ENCODE measurements at regions not wholly inside any gene's neighbourhood (a gene's known extent, or its start where the extent isn't known, plus 50 kb on each side); places are given as distances from the start of the nearest gene placed in this dataset.

DNA sequence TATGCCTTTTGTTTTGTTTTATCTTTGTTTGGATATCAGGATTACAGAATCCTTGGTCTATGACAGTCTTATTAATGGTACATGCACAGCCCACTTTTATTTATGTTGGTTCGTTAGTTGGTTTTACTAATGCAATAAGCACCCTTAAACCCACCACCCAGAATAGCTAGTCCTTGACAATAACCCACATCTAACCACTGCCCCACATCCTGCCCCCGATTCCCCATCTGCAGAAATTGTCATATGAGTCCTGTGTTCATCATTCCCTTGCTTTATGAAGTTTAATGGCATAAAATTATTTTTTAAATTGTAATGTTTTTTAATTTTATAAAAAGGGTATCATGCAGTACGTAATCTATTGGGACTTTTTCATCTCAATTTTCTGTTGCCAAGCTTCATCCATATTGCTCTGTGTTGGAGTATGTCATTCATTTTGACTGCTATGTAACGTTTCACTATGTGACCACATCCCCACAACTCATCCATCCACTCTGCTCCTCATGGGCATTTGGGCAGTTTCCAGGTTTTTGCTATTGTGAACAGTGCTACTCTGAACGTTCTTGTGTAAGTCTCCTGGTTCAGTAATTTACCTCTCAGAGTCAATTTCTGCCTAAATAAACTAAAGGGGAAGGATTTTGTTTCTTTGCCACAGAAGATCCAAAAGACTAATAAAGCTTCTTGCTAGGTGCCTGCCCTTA is 150.4 kb downstream of the MRPL14 start:
- no peak for TF ChIP-seq POLR2A (IDR thresholded peaks at IDR 0.05; ENCODE audit: extremely low read depth, insufficient read length)
- TF ChIP-seq, protein P1, sequence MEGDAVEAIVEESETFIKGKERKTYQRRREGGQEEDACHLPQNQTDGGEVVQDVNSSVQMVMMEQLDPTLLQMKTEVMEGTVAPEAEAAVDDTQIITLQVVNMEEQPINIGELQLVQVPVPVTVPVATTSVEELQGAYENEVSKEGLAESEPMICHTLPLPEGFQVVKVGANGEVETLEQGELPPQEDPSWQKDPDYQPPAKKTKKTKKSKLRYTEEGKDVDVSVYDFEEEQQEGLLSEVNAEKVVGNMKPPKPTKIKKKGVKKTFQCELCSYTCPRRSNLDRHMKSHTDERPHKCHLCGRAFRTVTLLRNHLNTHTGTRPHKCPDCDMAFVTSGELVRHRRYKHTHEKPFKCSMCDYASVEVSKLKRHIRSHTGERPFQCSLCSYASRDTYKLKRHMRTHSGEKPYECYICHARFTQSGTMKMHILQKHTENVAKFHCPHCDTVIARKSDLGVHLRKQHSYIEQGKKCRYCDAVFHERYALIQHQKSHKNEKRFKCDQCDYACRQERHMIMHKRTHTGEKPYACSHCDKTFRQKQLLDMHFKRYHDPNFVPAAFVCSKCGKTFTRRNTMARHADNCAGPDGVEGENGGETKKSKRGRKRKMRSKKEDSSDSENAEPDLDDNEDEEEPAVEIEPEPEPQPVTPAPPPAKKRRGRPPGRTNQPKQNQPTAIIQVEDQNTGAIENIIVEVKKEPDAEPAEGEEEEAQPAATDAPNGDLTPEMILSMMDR (IDR thresholded peaks at IDR 0.05; ENCODE audit: low read depth, low read length) = no peak

Data from NB4 (cell line).